Neuronal stem cell (in vitro differentiated cells): ENCODE measurements at regions not wholly inside any gene's neighbourhood (a gene's known extent, or its start where the extent isn't known, plus 50 kb on each side); places are given as distances from the start of the nearest gene placed in this dataset.

Experiments
- DNase-seq: peaks from one replicate; pipeline ENCODE4 v3.0.0-alpha.2; 2013; ENCODE audit warnings: low spot score
- H2AFZ ChIP-seq: one replicate; pipeline ENCODE4 v1.6.1; 2013; ENCODE audit warnings: mild to moderate bottlenecking, low read length, inconsistent platforms
- H2AK5ac ChIP-seq: 2 replicates; pipeline ENCODE4 v1.6.1; 2013; ENCODE audit warnings: low read depth, mild to moderate bottlenecking, inconsistent platforms, low read length, moderate library complexity, mixed read lengths
- H2BK120ac ChIP-seq: 2 replicates; pipeline ENCODE4 v1.6.1; 2013; ENCODE audit warnings: low read depth, mild to moderate bottlenecking, inconsistent platforms, low read length, moderate library complexity, mixed read lengths
- H2BK12ac ChIP-seq: one replicate; pipeline ENCODE4 v1.6.1; 2013; ENCODE audit warnings: low read length, inconsistent platforms
- H2BK15ac ChIP-seq: 2 replicates; pipeline ENCODE4 v1.6.1; 2013; ENCODE audit warnings: mild to moderate bottlenecking, low read length, inconsistent platforms, mixed read lengths
- H2BK5ac ChIP-seq: one replicate; pipeline ENCODE4 v1.6.1; 2013; ENCODE audit warnings: inconsistent platforms, mild to moderate bottlenecking, low read length, moderate library complexity
- H3K14ac ChIP-seq: one replicate; pipeline ENCODE4 v1.6.1; 2013; ENCODE audit warnings: low read length, inconsistent platforms
- H3K18ac ChIP-seq: 2 replicates; pipeline ENCODE4 v1.6.1; 2013; ENCODE audit warnings: low read length, inconsistent platforms
- H3K23ac ChIP-seq: 2 replicates; pipeline ENCODE4 v1.6.1; 2013; ENCODE audit warnings: low read depth, mild to moderate bottlenecking, mixed read lengths, low read length, inconsistent platforms; ENCODE audit not compliant: poor library complexity
- H3K27ac ChIP-seq: replicated peaks from 3 replicates; pipeline ENCODE4 v1.5.1; 2013; ENCODE audit warnings: low read length, inconsistent platforms
- H3K27me3 ChIP-seq, 3 experiments: 2 replicates each; pipeline ENCODE4 v1.6.1; 2013; ENCODE audit warnings: low read length in 3 of 3, mild to moderate bottlenecking in 2 of 3, inconsistent platforms in 1 of 3, low read depth in 1 of 3, mixed read lengths in 1 of 3, moderate library complexity in 1 of 3; ENCODE audit not compliant: control insufficient read depth in 3 of 3, insufficient read depth in 3 of 3
- H3K36me3 ChIP-seq, 2 donors: replicated peaks in 1 of 2; 2 replicates each; pipeline ENCODE4 v1.6.1; 2013; ENCODE audit warnings: low read length in 2 of 2; ENCODE audit not compliant: control insufficient read depth in 2 of 2, insufficient read depth in 2 of 2
- H3K4ac ChIP-seq: 2 replicates; pipeline ENCODE4 v1.6.1; 2013; ENCODE audit warnings: inconsistent platforms, mild to moderate bottlenecking, low read length, moderate library complexity
- H3K4me1 ChIP-seq, 2 donors: 1 replicate in 1 of 2; 2 replicates in 1 of 2; pipeline ENCODE4 v1.6.1; 2013; ENCODE audit warnings: low read length in 2 of 2, low read depth in 1 of 2; ENCODE audit not compliant: control insufficient read depth in 2 of 2, insufficient read depth in 1 of 2
- H3K4me2 ChIP-seq: one replicate; pipeline ENCODE4 v1.6.1; 2013; ENCODE audit warnings: mild to moderate bottlenecking, low read length, inconsistent platforms; ENCODE audit not compliant: insufficient read depth, poor library complexity, severe bottlenecking
- H3K4me3 ChIP-seq, 2 donors: 2 replicates each; pipeline ENCODE4 v1.5.1; 2013; ENCODE audit warnings: low read length in 2 of 2, mild to moderate bottlenecking in 2 of 2, inconsistent platforms in 1 of 2, moderate library complexity in 1 of 2
- H3K79me1 ChIP-seq: one replicate; pipeline ENCODE4 v1.6.1; 2013; ENCODE audit warnings: low read depth, mild to moderate bottlenecking, inconsistent platforms, low read length, moderate library complexity
- H3K9ac ChIP-seq: one replicate; pipeline ENCODE4 v1.6.1; 2013; ENCODE audit warnings: mild to moderate bottlenecking, low read depth, low read length, inconsistent platforms; ENCODE audit not compliant: poor library complexity
- H3K9me3 ChIP-seq, 2 donors: replicated peaks in 1 of 2; 2 replicates each; pipeline versions ENCODE3 to v1.6.1; 2013; ENCODE audit warnings: low read length in 2 of 2, mild to moderate bottlenecking in 2 of 2, inconsistent platforms in 1 of 2, low read depth in 1 of 2, mixed read lengths in 1 of 2, moderate library complexity in 1 of 2; ENCODE audit not compliant: control insufficient read depth in 2 of 2, insufficient read depth in 1 of 2
- H4K8ac ChIP-seq: one replicate; pipeline ENCODE4 v1.6.1; 2013; ENCODE audit warnings: low read depth, mild to moderate bottlenecking, inconsistent platforms, low read length, moderate library complexity
- H4K91ac ChIP-seq: one replicate; pipeline ENCODE4 v1.6.1; 2013; ENCODE audit warnings: low read length, low read depth, mild to moderate bottlenecking, inconsistent platforms; ENCODE audit not compliant: poor library complexity
- WGBS, 2 donors: extraction: QIAGEN DNeasy Blood & Tissue Kit; methylation state at CpG; one replicate each; pipeline ENCODE4 v1.1.7; 2013; ENCODE audit warnings: missing lambda C conversion rate in 2 of 2, mixed read lengths in 1 of 2; ENCODE audit not compliant: insufficient read length in 2 of 2, insufficient replicate concordance in 1 of 2; ENCODE audit errors: extremely low coverage in 2 of 2; 5-methylcytosine and 5-hydroxymethylcytosine counted together

GRCh38 chr10:121168545-121169216, 317.5 kb downstream of the WDR11 start:
- H3K4me3 ChIP-seq: no peak overlapping the region
- H2BK5ac ChIP-seq: no peak overlapping the region
- no peak overlapping the region for H4K91ac ChIP-seq
- H3K79me1 ChIP-seq: no peaks in the 10 kb centered on the region
- H3K36me3 ChIP-seq: no peaks in the 10 kb centered on the region
- H2BK15ac ChIP-seq: no peak overlapping the region
- no peaks in the 10 kb centered on the region for H3K4me1 ChIP-seq
- no peak overlapping the region for H3K9ac ChIP-seq
- H2AK5ac ChIP-seq: no peak overlapping the region
- no peak overlapping the region for H3K4me2 ChIP-seq
- H2BK120ac ChIP-seq: no peak overlapping the region
- no peak overlapping the region for H3K4ac ChIP-seq
- H3K27me3 ChIP-seq: peaks cover 0 to 5% (median 0%) of the 10 kb centered on the region in 3 experiments
- no peak overlapping the region for H3K27ac ChIP-seq
- H3K14ac ChIP-seq: no peak overlapping the region
- no peak overlapping the region for H2BK12ac ChIP-seq
- no peaks in the 10 kb centered on the region for H3K9me3 ChIP-seq
- no peak overlapping the region for H2AFZ ChIP-seq
- no peak overlapping the region for H4K8ac ChIP-seq
- no CpG with 5 or more reads among the region's 5 CpGs for WGBS, 2 donors
- H3K23ac ChIP-seq: no peak overlapping the region
- no peak for DNase-seq
- H3K18ac ChIP-seq: no peak overlapping the region

GRCh38 chr10:121169406-121169805, 318.2 kb downstream of the WDR11 start:
- whole genome bisulfite sequencing, 2 donors: no CpG with 5 or more reads among the region's 3 CpGs
- Histone ChIP-seq H2BK5ac (no peak overlapping the region), H3K14ac (no peak overlapping the region), H3K36me3 (no peaks in the 10 kb centered on the region), H2BK12ac (no peak overlapping the region), H3K4ac (no peak overlapping the region), H3K9me3 (no peaks in the 10 kb centered on the region), H2AFZ (no peak overlapping the region), H2AK5ac (no peak overlapping the region), H3K9ac (no peak overlapping the region), H3K79me1 (no peaks in the 10 kb centered on the region), H2BK15ac (no peak overlapping the region), H4K91ac (no peak overlapping the region), H4K8ac (no peak overlapping the region), H3K27me3 (peaks cover 0 to 5% (median 0%) of the 10 kb centered on the region in 3 experiments), H3K18ac (no peak overlapping the region), H3K4me3 (no peak overlapping the region), H3K27ac (no peak overlapping the region), H3K23ac (no peak overlapping the region), H3K4me2 (no peak overlapping the region), H3K4me1 (no peaks in the 10 kb centered on the region), H2BK120ac (no peak overlapping the region)
- DNase-seq: no peak

GRCh38 chr10:121171825-121172787, 320.9 kb downstream of the WDR11 start:
- Histone ChIP-seq H2BK120ac (no peak overlapping the region), H3K36me3 (no peaks in the 10 kb centered on the region), H3K27me3 (peaks cover 0 to 5% (median 0%) of the 10 kb centered on the region in 3 experiments), H2AK5ac (no peak overlapping the region), H2BK12ac (no peak overlapping the region), H3K9me3 (no peaks in the 10 kb centered on the region), H3K18ac (no peak overlapping the region), H3K4me1 (no peaks in the 10 kb centered on the region), H3K79me1 (no peaks in the 10 kb centered on the region), H3K23ac (no peak overlapping the region), H2BK15ac (no peak overlapping the region), H3K4me3 (no peak overlapping the region), H3K27ac (no peak overlapping the region), H4K8ac (no peak overlapping the region), H4K91ac (no peak overlapping the region), H3K4me2 (no peak overlapping the region), H3K4ac (no peak overlapping the region), H3K14ac (no peak overlapping the region), H2BK5ac (no peak overlapping the region), H2AFZ (no peak overlapping the region), H3K9ac (no peak overlapping the region)
- WGBS, 2 donors: no CpG with 5 or more reads among the region's 10 CpGs
- DNase-seq: no peak

- no peak overlapping the region for H3K9ac ChIP-seq
- H3K27me3 ChIP-seq: no peaks in the 10 kb centered on the region
- H3K4me3 ChIP-seq: no peak overlapping the region
- no peaks in the 10 kb centered on the region for H3K36me3 ChIP-seq
- no peak overlapping the region for H3K14ac ChIP-seq
- H2BK5ac ChIP-seq: no peak overlapping the region
- H3K27ac ChIP-seq: no peak overlapping the region
- no peaks in the 10 kb centered on the region for H3K9me3 ChIP-seq
- H2BK12ac ChIP-seq: no peak overlapping the region
- no peak overlapping the region for H2AFZ ChIP-seq
- H3K4me1 ChIP-seq: no peaks in the 10 kb centered on the region
- no peak overlapping the region for H3K4me2 ChIP-seq
- no peak overlapping the region for H2BK15ac ChIP-seq
- no peak overlapping the region for H3K23ac ChIP-seq
- no peak overlapping the region for H4K91ac ChIP-seq
- H2AK5ac ChIP-seq: no peak overlapping the region
- no peak for DNase-seq
- no peak overlapping the region for H3K18ac ChIP-seq
- no peak overlapping the region for H2BK120ac ChIP-seq
- no peak overlapping the region for H4K8ac ChIP-seq
- no peaks in the 10 kb centered on the region for H3K79me1 ChIP-seq
- no peak overlapping the region for H3K4ac ChIP-seq
- no CpG with 5 or more reads among the region's 1 CpG for WGBS, 2 donors
Measured at GRCh38 chr10:121179006-121179405, 327.8 kb downstream of the WDR11 start.
